ENCODE measurements at regions not wholly inside any gene's neighbourhood (a gene's known extent, or its start where the extent isn't known, plus 50 kb on each side); places are given as distances from the start of the nearest gene placed in this dataset.

DNA sequence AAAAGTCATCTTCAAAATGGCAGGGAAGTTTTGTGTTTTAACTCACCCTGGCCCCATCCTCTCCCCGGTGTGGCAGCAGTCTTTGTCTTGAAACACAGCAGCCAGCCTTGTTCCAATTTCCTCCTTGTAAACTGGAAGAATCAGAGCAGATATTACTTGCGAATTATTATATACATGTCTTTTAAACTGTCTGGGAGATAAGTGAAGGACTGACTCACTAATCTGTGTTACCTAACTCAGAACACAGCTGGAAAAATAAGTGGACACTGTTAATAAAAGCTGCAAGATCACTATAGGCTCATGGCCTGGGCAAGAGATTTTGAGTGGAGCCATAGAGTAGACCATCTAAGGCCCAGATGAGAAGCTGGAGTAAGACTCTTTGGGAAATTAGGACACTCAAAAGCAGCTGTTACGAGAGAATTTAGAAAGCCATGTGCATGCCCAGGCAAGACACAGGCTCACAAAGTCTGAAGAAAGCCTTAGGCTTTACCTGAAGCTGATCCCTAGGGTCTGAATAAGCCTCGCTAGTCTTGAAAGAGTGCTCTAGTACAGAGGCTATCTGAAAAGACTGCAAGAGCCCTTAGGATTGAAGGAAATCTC is 233.0 kb upstream of the RAB4A start:
- H3K27me3 ChIP-seq, result no peaks in the 10 kb centered on the region
- H3K9me3 ChIP-seq, result no peaks in the 10 kb centered on the region
- no peak overlapping the region for H3K4me3 ChIP-seq
- no peak for DNase-seq
- WGBS, 2 donors, result 92 to 94% methylated on average over 4 of the region's 4 CpGs
- intact Hi-C loops (cut with DNase I), result no loop called here
- no peaks in the 10 kb centered on the region for H3K36me3 ChIP-seq
- peaks cover 0 to 3% (median 0%) of the 10 kb centered on the region in 4 donors for H3K4me1 ChIP-seq
- TF ChIP-seq POLR2AphosphoS5 (IDR thresholded peaks at IDR 0.05) (no peak), EP300 (IDR thresholded peaks at IDR 0.05) (no peak), POLR2A (IDR thresholded peaks at IDR 0.05) (no peak)
- no peak overlapping the region for H3K27ac ChIP-seq

DNA sequence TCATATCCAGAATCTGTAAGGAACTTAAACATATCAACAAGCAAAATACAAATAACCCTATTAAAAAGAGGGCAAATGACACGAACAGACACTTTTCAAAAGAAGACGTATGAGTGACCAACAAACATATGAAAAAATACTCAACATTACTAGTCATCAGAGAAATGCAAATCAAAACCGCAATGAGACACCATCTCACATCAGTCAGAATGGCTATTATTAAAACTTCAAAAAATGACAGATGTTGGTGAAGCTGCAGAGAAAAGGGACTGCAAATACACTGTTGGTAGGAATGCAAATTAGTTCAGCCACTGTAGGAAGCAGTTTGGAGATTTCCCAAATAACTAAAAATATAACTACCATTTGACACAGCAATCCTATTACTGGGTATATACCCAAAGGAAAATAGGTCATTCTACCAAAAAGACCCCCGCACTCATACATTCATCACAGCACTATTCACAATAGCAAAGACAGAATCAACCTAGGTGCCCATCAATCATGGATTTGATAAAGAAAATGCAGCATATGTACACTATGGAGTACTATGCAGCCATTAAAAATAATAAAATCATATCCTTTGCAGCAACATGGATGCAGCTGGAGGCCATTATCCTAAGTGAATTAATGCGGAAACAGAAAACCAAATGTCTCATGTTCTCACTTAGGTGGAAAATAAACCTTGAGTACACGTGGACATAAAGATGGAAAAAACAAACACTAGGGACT is 230.1 kb upstream of the RAB4A start:
- no peak for TF ChIP-seq POLR2AphosphoS5 (IDR thresholded peaks at IDR 0.05)
- TF ChIP-seq, protein P1, sequence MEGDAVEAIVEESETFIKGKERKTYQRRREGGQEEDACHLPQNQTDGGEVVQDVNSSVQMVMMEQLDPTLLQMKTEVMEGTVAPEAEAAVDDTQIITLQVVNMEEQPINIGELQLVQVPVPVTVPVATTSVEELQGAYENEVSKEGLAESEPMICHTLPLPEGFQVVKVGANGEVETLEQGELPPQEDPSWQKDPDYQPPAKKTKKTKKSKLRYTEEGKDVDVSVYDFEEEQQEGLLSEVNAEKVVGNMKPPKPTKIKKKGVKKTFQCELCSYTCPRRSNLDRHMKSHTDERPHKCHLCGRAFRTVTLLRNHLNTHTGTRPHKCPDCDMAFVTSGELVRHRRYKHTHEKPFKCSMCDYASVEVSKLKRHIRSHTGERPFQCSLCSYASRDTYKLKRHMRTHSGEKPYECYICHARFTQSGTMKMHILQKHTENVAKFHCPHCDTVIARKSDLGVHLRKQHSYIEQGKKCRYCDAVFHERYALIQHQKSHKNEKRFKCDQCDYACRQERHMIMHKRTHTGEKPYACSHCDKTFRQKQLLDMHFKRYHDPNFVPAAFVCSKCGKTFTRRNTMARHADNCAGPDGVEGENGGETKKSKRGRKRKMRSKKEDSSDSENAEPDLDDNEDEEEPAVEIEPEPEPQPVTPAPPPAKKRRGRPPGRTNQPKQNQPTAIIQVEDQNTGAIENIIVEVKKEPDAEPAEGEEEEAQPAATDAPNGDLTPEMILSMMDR (IDR thresholded peaks at IDR 0.05), result no peak
- TF ChIP-seq POLR2A (IDR thresholded peaks at IDR 0.05), result no peak
- TF ChIP-seq EP300 (IDR thresholded peaks at IDR 0.05), result no peak
- no peak for DNase-seq
- 94 to 95% methylated on average over 6 of the region's 6 CpGs for WGBS, 2 donors
- Histone ChIP-seq H3K27ac (no peak overlapping the region), H3K4me3 (no peak overlapping the region), H3K27me3 (no peaks in the 10 kb centered on the region), H3K9me3 (no peaks in the 10 kb centered on the region), H3K36me3 (no peaks in the 10 kb centered on the region), H3K4me1 (no peaks in the 10 kb centered on the region)
- intact Hi-C loops (cut with DNase I), result no loop called here

DNA sequence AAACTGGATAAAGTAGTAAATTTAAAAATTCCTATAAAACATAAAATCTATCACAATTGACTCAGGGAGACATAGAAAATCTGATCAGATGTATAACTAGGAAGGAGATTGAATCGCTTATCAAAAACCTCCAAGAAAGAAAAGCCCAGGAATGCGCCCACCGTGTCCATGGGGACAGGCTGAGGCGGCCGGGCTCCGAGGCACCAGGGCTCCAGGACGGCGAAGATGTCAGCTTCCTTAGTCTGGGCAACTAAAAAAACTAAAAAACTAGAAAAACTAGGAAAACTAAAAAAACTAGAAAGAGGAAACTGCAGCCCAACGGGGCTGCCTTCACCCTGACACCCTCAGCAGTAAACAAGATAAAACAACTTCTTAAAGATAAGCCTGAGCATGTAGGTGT is 229.0 kb upstream of the RAB4A start:
- no peak for DNase-seq
- WGBS, 2 donors, result 84 to 87% methylated on average over 9 of the region's 9 CpGs
- Histone ChIP-seq H3K4me1 (no peaks in the 10 kb centered on the region), H3K36me3 (no peaks in the 10 kb centered on the region), H3K27ac (no peak overlapping the region), H3K27me3 (no peaks in the 10 kb centered on the region), H3K9me3 (no peaks in the 10 kb centered on the region), H3K4me3 (no peak overlapping the region)
- TF ChIP-seq EP300 (IDR thresholded peaks at IDR 0.05), result no peak
- TF ChIP-seq, protein P1 (IDR thresholded peaks at IDR 0.05), result no peak
- TF ChIP-seq POLR2A (IDR thresholded peaks at IDR 0.05), result no peak
- no peak for TF ChIP-seq POLR2AphosphoS5 (IDR thresholded peaks at IDR 0.05)
- intact Hi-C loops (cut with DNase I), result no loop called here

DNA sequence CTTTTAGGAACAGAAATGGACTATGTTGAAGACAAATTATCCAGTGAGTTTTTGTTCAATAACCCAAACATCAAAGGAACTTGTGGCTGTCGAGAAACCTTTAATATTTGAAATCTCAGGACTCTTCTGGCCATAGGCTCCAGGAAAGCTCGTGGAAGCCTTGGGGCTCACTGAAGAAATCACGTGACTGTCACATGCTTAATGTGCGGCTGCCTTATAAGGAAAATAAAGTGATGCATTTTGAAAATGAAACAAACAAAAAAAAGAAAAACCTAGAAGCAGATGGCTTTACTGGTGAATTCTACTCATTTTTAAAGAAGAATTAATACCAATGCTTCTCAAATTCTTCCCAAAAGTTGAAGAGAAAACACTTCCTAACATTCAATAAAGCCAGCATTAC is 228.4 kb upstream of the RAB4A start:
- Histone ChIP-seq H3K27ac (no peak overlapping the region), H3K27me3 (no peaks in the 10 kb centered on the region), H3K9me3 (no peaks in the 10 kb centered on the region), H3K4me3 (no peak overlapping the region), H3K36me3 (no peaks in the 10 kb centered on the region), H3K4me1 (no peaks in the 10 kb centered on the region)
- DNase-seq, result no peak
- WGBS, 2 donors, result 64 to 91% methylated on average over 4 of the region's 4 CpGs
- TF ChIP-seq EP300 (IDR thresholded peaks at IDR 0.05) (no peak), POLR2AphosphoS5 (IDR thresholded peaks at IDR 0.05) (no peak), POLR2A (IDR thresholded peaks at IDR 0.05) (no peak)
- TF ChIP-seq, protein P1 (IDR thresholded peaks at IDR 0.05), result no peak
- intact Hi-C loops (cut with DNase I), result no loop called here

DNA sequence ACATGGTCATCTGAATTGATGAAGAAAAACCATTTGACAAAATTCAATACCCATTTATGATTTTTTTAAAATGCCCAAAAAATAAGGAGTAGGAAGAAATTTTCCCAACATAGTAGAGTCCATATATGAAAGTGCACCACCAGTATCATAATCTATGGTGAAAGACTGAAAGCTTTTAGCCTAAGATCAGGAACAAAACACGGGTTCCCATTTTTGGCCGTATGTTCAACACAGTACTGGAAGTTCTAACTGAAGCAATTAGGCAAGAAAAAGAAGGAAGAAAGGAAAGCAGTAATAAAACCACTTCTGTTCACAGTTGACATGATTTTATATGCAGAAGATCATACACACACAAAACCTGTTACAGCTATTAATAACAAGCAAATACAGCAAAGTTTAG is 227.8 kb upstream of the RAB4A start:
- 67 to 70% methylated on average over 2 of the region's 2 CpGs for WGBS, 2 donors
- Histone ChIP-seq H3K4me1 (no peaks in the 10 kb centered on the region), H3K9me3 (no peaks in the 10 kb centered on the region), H3K27me3 (no peaks in the 10 kb centered on the region), H3K27ac (no peak overlapping the region), H3K4me3 (no peak overlapping the region), H3K36me3 (no peaks in the 10 kb centered on the region)
- intact Hi-C loops (cut with DNase I), result no loop called here
- no peak for DNase-seq
- no peak for TF ChIP-seq EP300 (IDR thresholded peaks at IDR 0.05)
- TF ChIP-seq, protein P1 (IDR thresholded peaks at IDR 0.05), result no peak
- TF ChIP-seq POLR2AphosphoS5 (IDR thresholded peaks at IDR 0.05), result no peak
- no peak for TF ChIP-seq POLR2A (IDR thresholded peaks at IDR 0.05)

All from sigmoid colon (tissue), 6 donors.